ENCODE measurements at regions not wholly inside any gene's neighbourhood (a gene's known extent, or its start where the extent isn't known, plus 50 kb on each side); places are given as distances from the start of the nearest gene placed in this dataset.
"Not testable (repeated sequence)": the region's sequence is repeated elsewhere in the genome, so short reads cannot be mapped to it uniquely, and the experiment has no call there.

DNA sequence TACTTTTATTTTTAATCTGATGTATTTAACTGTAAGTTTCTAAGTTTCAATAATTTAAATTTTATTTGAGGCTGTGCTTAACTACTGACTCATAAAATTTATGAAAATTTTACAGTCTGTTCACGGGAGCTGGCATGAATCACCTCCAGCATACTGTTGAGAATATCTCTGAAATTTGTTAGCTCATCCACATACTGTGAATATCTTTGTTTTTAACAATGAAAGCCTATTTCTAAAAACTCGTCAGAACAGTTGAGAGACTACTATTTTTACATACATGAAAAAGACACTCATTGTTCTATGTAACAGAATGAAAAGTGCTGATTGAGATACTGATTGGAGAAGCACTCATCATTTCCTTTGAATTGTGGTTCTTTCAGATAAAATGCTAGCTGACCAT lies 749.3 kb downstream of the TENT5A start:
- Mint-ChIP-seq H3K36me3 (no peaks in the 10 kb centered on the region), H3K27me3 (no peaks in the 10 kb centered on the region), H3K27ac (no peak overlapping the region), H3K9me3 (peaks cover 3 to 22% (median 5%) of the 10 kb centered on the region in 5 donors), H3K4me1 (no peaks in the 10 kb centered on the region), H3K4me3 (no peak overlapping the region)
- no peak for DNase-seq
- Histone ChIP-seq H3K4me1 (ENCODE audit: insufficient read depth, low read length) (no peaks in the 10 kb centered on the region), H3K9me3 (ENCODE audit: low read length) (no peaks in the 10 kb centered on the region), H3K27me3 (ENCODE audit: insufficient read depth, low read length, poor library complexity, severe bottlenecking) (no peaks in the 10 kb centered on the region), H3K4me3 (ENCODE audit: low read length) (no peak overlapping the region), H3K36me3 (ENCODE audit: insufficient read depth, low read length) (no peaks in the 10 kb centered on the region), H3K27ac (ENCODE audit: low read depth, low read length) (no peak overlapping the region)
- ChIA-PET POLR2A (no interaction called here), CTCF (no interaction called here)

DNA sequence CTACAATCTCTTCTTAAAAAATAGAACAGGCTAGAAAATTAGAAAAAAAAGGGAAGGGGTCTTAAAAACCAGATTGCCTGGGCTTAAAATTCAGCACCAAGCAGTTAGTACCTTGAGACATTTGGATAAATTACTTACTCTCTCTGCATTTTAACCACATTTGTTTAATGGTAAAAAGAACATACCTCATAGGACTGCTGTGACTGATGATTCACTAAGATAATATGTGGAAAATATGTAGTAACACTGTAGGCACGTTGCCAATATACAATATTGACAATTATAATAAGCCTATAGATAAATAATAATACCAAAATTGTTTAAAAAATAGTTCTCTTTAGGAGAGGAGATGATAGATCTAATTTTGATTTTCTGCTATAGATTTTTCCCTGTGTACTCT lies 750.4 kb downstream of the TENT5A start:
- no peaks in the 10 kb centered on the region for H3K9me3 ChIP-seq (ENCODE audit: low read length)
- no peaks in the 10 kb centered on the region for H3K4me1 ChIP-seq (ENCODE audit: insufficient read depth, low read length)
- H3K4me3 ChIP-seq (ENCODE audit: low read length) = no peak overlapping the region
- Mint-ChIP-seq H3K9me3 (peaks cover 3 to 16% (median 4%) of the 10 kb centered on the region in 5 donors), H3K27me3 (no peaks in the 10 kb centered on the region), H3K4me3 (no peak overlapping the region), H3K27ac (no peak overlapping the region), H3K4me1 (no peaks in the 10 kb centered on the region), H3K36me3 (no peaks in the 10 kb centered on the region)
- ChIA-PET CTCF (no interaction called here), POLR2A (no interaction called here)
- DNase-seq = no peak
- H3K36me3 ChIP-seq (ENCODE audit: insufficient read depth, low read length) = no peaks in the 10 kb centered on the region
- H3K27ac ChIP-seq (ENCODE audit: low read depth, low read length) = no peak overlapping the region
- H3K27me3 ChIP-seq (ENCODE audit: insufficient read depth, low read length, poor library complexity, severe bottlenecking) = no peaks in the 10 kb centered on the region

DNA sequence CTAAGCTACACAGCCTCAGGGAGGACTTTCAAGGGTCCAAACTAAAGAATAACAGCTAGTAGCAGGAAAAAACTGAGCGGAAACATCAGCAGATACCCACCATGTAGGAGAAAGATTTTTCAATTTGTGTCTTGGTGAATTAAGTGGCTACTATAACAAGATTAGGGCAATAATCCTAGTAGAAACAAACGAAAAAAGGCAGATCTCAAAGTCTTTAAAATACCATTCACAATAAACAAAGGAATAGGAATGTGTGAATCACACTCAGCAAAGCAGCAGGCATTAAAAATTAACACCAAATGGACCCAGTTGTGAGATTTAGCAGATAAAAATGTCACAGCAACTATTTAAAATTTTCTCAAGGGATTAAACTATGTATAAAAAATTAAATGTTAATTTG lies 761.2 kb downstream of the TENT5A start:
- Histone ChIP-seq H3K9me3 (ENCODE audit: low read length) (no peaks in the 10 kb centered on the region), H3K27ac (ENCODE audit: low read depth, low read length) (no peak overlapping the region), H3K27me3 (ENCODE audit: insufficient read depth, low read length, poor library complexity, severe bottlenecking) (no peaks in the 10 kb centered on the region), H3K4me3 (ENCODE audit: low read length) (no peak overlapping the region), H3K36me3 (ENCODE audit: insufficient read depth, low read length) (no peaks in the 10 kb centered on the region), H3K4me1 (ENCODE audit: insufficient read depth, low read length) (no peaks in the 10 kb centered on the region)
- Mint-ChIP-seq H3K4me1 (no peaks in the 10 kb centered on the region), H3K27ac (no peak overlapping the region), H3K36me3 (no peaks in the 10 kb centered on the region), H3K9me3 (peaks cover 0 to 23% (median 4%) of the 10 kb centered on the region in 5 donors), H3K27me3 (no peaks in the 10 kb centered on the region), H3K4me3 (no peak overlapping the region)
- no peak for DNase-seq
- POLR2A ChIA-PET = no interaction called here
- CTCF ChIA-PET = no interaction called here

DNA sequence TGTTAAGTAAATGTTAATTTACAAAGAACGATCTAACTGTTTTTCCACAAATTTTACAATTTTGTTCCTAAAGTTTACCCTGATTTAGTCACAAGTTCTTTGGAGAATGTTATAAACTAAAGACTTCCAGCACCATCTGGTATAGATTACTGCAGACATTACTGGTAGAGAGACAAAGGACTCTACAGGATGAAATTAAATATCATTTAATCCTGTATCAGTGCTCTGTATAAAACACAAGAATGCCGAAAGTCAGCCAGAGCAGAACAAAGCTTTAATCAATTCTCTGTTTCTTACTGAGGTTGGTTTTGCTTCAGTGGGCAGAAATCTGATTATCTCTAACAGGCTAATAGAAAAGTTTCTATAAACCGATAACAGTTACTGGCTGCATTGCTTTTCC lies 763.6 kb downstream of the TENT5A start:
- Histone ChIP-seq H3K4me1 (ENCODE audit: insufficient read depth, low read length) (no peaks in the 10 kb centered on the region), H3K9me3 (ENCODE audit: low read length) (no peaks in the 10 kb centered on the region), H3K36me3 (ENCODE audit: insufficient read depth, low read length) (no peaks in the 10 kb centered on the region), H3K4me3 (ENCODE audit: low read length) (no peak overlapping the region), H3K27me3 (ENCODE audit: insufficient read depth, low read length, poor library complexity, severe bottlenecking) (no peaks in the 10 kb centered on the region), H3K27ac (ENCODE audit: low read depth, low read length) (no peak overlapping the region)
- ChIA-PET CTCF (no interaction called here), POLR2A (no interaction called here)
- Mint-ChIP-seq H3K27ac (no peak overlapping the region), H3K4me3 (no peak overlapping the region), H3K9me3 (peaks cover under 1 to 14% (median 4%) of the 10 kb centered on the region in 5 donors), H3K36me3 (no peaks in the 10 kb centered on the region), H3K4me1 (no peaks in the 10 kb centered on the region), H3K27me3 (no peaks in the 10 kb centered on the region)
- DNase-seq = no peak

DNA sequence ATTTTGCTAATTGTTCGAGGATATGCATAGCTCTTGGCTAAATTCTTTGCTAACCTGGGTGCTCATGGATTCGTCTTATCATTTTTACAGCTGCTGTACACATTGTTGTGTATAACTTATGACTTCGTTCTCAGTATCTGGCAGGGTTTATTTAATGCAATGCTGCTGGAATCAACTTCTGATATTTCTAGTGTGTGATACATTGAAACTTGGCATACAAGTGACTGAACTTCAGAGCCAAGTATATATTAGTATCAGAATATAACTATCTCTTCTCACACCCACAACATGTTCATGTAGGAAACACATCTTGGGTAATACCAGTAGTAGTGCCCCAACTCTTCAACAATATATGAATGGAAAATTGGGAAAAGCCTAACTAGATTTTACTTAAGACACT lies 764.2 kb downstream of the TENT5A start:
- no peaks in the 10 kb centered on the region for H3K36me3 Mint-ChIP-seq
- H3K27ac Mint-ChIP-seq = no peak overlapping the region
- H3K4me1 Mint-ChIP-seq = no peaks in the 10 kb centered on the region
- no peak overlapping the region for H3K4me3 Mint-ChIP-seq
- no peaks in the 10 kb centered on the region for H3K9me3 ChIP-seq (ENCODE audit: low read length)
- no peaks in the 10 kb centered on the region for H3K27me3 ChIP-seq (ENCODE audit: insufficient read depth, low read length, poor library complexity, severe bottlenecking)
- ChIA-PET POLR2A (no interaction called here), CTCF (no interaction called here)
- no peak overlapping the region for H3K27ac ChIP-seq (ENCODE audit: low read depth, low read length)
- H3K4me3 ChIP-seq (ENCODE audit: low read length) = no peak overlapping the region
- DNase-seq = no peak
- H3K36me3 ChIP-seq (ENCODE audit: insufficient read depth, low read length) = no peaks in the 10 kb centered on the region
- H3K9me3 Mint-ChIP-seq = peaks cover 3 to 14% (median 4%) of the 10 kb centered on the region in 5 donors
- H3K27me3 Mint-ChIP-seq = no peaks in the 10 kb centered on the region
- no peaks in the 10 kb centered on the region for H3K4me1 ChIP-seq (ENCODE audit: insufficient read depth, low read length)

DNA sequence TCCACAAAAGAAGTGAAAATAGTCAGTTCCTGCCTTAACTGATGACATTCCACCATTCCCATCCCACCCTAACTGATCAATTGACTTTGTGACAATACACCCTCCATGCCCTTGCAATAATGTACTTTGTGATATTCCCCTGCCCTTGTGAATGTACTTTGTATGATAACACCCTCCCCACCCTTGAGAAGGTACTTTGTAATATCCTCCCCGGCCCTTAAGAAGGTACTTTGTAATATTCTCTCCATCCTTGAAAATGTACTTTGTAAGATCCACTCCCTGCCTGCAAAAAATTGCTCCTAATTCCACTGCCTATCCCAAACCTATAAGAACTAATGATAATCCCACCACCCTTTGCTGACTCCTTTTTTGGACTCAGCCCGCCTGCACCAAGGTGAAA lies 771.3 kb downstream of the TENT5A start:
- H3K4me1 Mint-ChIP-seq; DNase-seq; POLR2A ChIA-PET; H3K4me3 ChIP-seq (ENCODE audit: low read length); H3K4me1 ChIP-seq (ENCODE audit: insufficient read depth, low read length); H3K36me3 Mint-ChIP-seq; H3K9me3 ChIP-seq (ENCODE audit: low read length); H3K4me3 Mint-ChIP-seq; H3K9me3 Mint-ChIP-seq; H3K27ac Mint-ChIP-seq; H3K27ac ChIP-seq (ENCODE audit: low read depth, low read length); H3K27me3 ChIP-seq (ENCODE audit: insufficient read depth, low read length, poor library complexity, severe bottlenecking); CTCF ChIA-PET; H3K27me3 Mint-ChIP-seq; H3K36me3 ChIP-seq (ENCODE audit: insufficient read depth, low read length): not testable (repeated sequence)

DNA sequence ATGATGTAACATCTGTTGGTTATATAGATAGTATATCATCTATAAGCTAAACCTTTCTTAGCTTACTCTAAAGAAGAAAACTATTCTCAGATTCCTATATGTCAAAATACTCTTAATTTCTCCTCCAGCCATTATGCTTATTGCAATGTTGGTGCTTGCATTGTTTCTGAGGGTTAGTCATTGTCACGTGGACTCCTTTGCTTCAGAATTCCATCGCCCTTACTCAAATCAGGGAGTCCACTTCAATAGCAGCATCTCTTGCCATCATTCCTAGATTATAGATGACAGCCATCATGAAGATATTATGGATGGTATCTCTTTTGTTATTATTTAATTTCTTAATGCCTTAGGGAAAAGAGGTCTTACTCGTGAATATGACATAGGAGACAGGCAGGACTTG lies 776.1 kb downstream of the TENT5A start:
- no peaks in the 10 kb centered on the region for H3K36me3 ChIP-seq (ENCODE audit: insufficient read depth, low read length)
- peaks cover 0 to 15% (median 3%) of the 10 kb centered on the region in 5 donors for H3K9me3 Mint-ChIP-seq
- no peaks in the 10 kb centered on the region for H3K4me1 Mint-ChIP-seq
- no peak overlapping the region for H3K27ac Mint-ChIP-seq
- H3K4me1 ChIP-seq (ENCODE audit: insufficient read depth, low read length) = no peaks in the 10 kb centered on the region
- DNase-seq = no peak
- H3K9me3 ChIP-seq (ENCODE audit: low read length) = no peaks in the 10 kb centered on the region
- no peak overlapping the region for H3K4me3 ChIP-seq (ENCODE audit: low read length)
- POLR2A ChIA-PET = no interaction called here
- H3K4me3 Mint-ChIP-seq = no peak overlapping the region
- H3K27ac ChIP-seq (ENCODE audit: low read depth, low read length) = no peak overlapping the region
- no peaks in the 10 kb centered on the region for H3K36me3 Mint-ChIP-seq
- CTCF ChIA-PET = no interaction called here
- no peaks in the 10 kb centered on the region for H3K27me3 ChIP-seq (ENCODE audit: insufficient read depth, low read length, poor library complexity, severe bottlenecking)
- H3K27me3 Mint-ChIP-seq = no peaks in the 10 kb centered on the region

DNA sequence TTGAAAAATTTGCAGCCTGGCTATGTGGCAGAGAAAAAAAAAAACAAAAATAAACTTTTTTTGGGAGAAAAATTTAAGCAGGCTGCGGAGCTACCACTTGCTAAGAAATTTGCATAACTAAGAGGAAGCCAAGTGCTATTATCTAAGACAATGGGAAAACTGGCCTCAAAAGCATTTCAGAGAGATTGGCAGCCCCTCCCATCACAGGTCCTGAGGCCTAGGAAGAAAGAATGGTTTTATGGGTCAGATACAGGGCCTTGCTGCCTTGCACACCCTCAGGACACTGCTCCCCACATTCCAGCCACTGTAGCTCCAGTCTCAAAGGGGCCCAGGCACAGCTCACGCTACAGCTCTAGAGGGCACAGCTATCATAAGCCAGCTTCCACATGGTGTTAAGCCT lies 777.9 kb downstream of the TENT5A start:
- Histone ChIP-seq H3K9me3 (ENCODE audit: low read length) (no peaks in the 10 kb centered on the region), H3K4me3 (ENCODE audit: low read length) (no peak overlapping the region), H3K27me3 (ENCODE audit: insufficient read depth, low read length, poor library complexity, severe bottlenecking) (no peaks in the 10 kb centered on the region), H3K36me3 (ENCODE audit: insufficient read depth, low read length) (no peaks in the 10 kb centered on the region), H3K4me1 (ENCODE audit: insufficient read depth, low read length) (no peaks in the 10 kb centered on the region), H3K27ac (ENCODE audit: low read depth, low read length) (no peak overlapping the region)
- H3K27me3 Mint-ChIP-seq = peaks cover 0 to 2% of the 10 kb centered on the region in 2 donors
- POLR2A ChIA-PET = no interaction called here
- no peak for DNase-seq
- H3K36me3 Mint-ChIP-seq = no peaks in the 10 kb centered on the region
- H3K4me1 Mint-ChIP-seq = no peaks in the 10 kb centered on the region
- CTCF ChIA-PET = no interaction called here
- H3K27ac Mint-ChIP-seq = no peak overlapping the region
- peaks cover 0 to 13% (median 3%) of the 10 kb centered on the region in 5 donors for H3K9me3 Mint-ChIP-seq
- no peak overlapping the region for H3K4me3 Mint-ChIP-seq

DNA sequence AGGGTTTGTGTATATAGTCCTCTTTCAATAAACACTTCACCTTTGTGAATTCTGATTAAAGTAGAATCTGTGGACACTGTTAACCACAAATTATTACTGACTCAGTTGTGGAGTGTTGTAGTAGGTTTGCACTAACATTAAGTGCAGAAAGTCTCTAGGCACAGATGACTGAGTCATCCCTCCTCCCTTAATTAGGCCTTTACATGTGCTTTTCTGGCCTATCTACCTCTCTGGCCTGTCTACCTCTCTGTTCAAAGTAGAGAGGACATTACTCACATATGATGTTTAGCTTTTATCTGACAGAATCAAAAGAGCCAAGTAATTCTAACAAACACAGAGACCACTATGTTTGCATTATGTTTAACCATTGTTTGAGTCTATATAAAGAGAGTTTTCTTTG lies 783.0 kb downstream of the TENT5A start:
- Histone ChIP-seq H3K36me3 (ENCODE audit: insufficient read depth, low read length) (no peaks in the 10 kb centered on the region), H3K27me3 (ENCODE audit: insufficient read depth, low read length, poor library complexity, severe bottlenecking) (no peaks in the 10 kb centered on the region), H3K4me1 (ENCODE audit: insufficient read depth, low read length) (no peaks in the 10 kb centered on the region), H3K27ac (ENCODE audit: low read depth, low read length) (no peak overlapping the region), H3K9me3 (ENCODE audit: low read length) (no peaks in the 10 kb centered on the region), H3K4me3 (ENCODE audit: low read length) (no peak overlapping the region)
- Mint-ChIP-seq H3K4me1 (no peaks in the 10 kb centered on the region), H3K4me3 (no peak overlapping the region), H3K27ac (no peak overlapping the region), H3K9me3 (peaks cover 0 to 3% (median 1%) of the 10 kb centered on the region in 5 donors), H3K36me3 (no peaks in the 10 kb centered on the region), H3K27me3 (peaks cover 0 to 2% of the 10 kb centered on the region in 2 donors)
- ChIA-PET POLR2A (no interaction called here), CTCF (no interaction called here)
- DNase-seq = no peak

Data from CD8-positive, alpha-beta memory T cell (primary cell).